GM19099 (cell line): ENCODE measurements at regions not wholly inside any gene's neighbourhood (a gene's known extent, or its start where the extent isn't known, plus 50 kb on each side); places are given as distances from the start of the nearest gene placed in this dataset.

Experiments
- POLR2A ChIP-seq: IDR thresholded peaks from 3 replicates; pipeline ENCODE4 v1.6.1; 2011; ENCODE audit warnings: low read depth; ENCODE audit not compliant: insufficient read length; ENCODE audit errors: extremely low read depth

GRCh38 chr2:120871881-120872620, 136.4 kb downstream of the GLI2 start:
- no peak for TF ChIP-seq POLR2A

DNA sequence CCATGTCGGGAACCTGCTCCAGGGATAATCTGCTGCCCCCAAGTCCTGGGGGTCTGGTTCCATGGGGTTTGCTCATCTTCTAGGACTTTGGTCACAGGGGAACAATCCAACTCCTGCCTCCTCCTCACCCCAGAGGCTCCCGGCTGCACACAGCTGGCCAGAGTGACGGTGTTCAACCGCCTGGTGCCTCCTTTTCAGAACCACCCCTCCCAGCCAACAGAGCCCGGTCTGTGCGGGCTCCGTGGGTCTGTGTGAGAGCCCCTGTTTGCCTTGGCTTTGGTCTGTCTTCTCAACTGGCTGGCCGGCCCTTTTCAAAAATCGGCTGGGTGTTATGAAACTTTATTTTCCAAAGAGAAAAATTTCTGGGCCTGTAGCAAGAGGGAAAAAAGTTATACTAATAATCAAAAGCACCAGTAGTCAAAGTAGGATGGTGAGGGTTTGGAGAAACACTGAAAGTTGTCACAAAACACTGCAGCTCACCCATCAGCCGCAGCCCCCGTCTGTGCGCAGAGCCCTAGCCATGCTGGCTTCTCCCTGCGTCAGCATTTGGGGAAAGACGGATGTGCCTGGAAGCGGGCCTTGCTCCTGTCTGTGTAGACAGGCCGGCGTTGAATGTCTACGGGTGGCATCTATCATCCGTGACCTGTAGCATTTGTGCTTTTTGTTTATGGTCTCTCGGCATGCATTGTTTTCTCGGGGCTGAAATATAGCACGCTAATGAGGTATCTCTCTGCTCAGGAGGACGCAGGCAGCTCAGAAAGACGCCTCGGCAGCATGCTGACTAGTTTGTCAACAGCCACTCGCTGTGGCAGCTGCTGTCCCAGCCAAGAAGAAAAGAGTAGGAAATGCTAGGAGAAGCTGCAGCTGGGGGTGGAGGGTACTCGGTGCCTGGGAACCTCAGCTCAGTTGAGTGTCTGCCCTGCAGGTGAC, 138.6 kb downstream of the GLI2 start:
- no peak for TF ChIP-seq POLR2A

- TF ChIP-seq POLR2A, result no peak
Measured at GRCh38 chr2:120874888-120875275, 139.2 kb downstream of the GLI2 start.

DNA sequence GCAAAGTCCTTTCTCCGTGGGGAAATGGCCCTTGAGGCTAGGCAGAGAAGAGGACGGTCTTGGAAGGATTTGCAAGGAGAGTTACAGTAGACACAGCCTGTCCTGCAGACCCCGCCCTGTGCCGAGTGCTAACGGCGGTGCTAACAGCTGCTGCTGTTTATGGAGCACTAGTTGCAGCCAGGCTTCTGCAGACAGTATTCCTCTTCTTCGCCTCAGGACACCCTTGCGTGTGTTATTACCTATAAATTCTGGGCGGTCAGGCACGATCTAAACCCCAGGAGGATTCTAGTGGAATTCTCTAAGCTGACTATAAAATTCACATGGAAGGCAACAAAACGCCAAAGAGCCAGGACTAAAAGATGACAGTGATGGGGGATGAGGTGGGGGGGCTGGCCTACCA, 139.8 kb downstream of the GLI2 start:
- no peak for TF ChIP-seq POLR2A

DNA sequence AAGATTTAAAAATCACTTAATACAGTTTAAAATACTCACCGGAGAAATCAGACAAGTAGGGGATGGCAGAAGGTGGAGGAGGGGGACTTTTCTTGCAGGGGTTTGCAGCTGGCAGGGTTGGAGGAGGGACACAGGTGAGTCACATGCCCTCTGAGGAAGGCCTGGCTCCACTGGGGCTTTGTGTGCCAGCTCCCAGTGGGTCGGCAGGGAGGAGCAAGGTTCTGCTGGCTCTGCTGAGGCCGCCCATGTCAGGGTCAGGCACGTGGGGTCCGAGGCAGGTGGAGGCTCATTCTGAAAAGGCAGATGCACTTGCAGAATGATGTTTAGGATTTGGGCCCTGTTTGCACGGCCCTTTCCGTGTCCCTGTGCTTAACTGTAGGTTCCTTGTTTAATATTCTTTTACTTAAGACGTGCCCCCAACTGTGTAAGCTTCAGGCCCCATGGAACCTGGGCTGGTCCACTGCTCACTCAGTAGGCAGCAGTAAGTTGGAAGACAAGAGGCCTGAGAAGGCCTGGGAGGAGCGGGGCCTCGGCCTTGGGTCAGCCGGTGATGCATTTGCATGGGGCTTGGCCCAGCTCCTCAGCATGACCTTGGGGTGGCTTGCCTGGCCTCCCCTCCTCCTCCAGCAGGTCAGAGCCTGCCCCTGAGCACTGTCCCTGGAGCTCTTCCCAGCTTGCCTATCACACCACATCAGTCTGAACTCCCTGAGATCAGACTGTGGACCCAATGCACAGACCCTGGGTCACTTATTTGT, 141.0 kb downstream of the GLI2 start:
- TF ChIP-seq POLR2A, result no peak

- TF ChIP-seq POLR2A, result no peak
Measured at GRCh38 chr2:120877409-120877808, 141.7 kb downstream of the GLI2 start.

DNA sequence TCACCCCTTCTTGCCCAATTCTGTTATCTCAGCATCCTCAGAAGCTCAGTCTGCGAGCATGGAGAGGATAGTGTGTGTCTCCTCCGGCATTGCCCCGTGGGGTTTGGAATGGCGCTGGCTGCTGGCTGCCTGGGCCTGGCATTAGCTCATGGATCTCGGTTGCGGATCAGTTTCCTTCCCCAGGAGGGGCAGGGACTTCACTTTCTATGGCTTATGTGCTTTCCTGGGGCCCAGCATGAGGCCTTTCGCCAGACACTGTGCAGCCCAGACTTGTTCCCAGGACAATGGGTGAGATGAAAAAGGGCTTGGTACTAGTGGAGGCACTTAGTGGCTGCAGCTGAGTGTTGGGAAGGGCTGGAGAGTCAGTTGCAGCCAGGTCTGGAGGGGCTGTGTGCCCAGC, 143.3 kb downstream of the GLI2 start:
- no peak for TF ChIP-seq POLR2A

DNA sequence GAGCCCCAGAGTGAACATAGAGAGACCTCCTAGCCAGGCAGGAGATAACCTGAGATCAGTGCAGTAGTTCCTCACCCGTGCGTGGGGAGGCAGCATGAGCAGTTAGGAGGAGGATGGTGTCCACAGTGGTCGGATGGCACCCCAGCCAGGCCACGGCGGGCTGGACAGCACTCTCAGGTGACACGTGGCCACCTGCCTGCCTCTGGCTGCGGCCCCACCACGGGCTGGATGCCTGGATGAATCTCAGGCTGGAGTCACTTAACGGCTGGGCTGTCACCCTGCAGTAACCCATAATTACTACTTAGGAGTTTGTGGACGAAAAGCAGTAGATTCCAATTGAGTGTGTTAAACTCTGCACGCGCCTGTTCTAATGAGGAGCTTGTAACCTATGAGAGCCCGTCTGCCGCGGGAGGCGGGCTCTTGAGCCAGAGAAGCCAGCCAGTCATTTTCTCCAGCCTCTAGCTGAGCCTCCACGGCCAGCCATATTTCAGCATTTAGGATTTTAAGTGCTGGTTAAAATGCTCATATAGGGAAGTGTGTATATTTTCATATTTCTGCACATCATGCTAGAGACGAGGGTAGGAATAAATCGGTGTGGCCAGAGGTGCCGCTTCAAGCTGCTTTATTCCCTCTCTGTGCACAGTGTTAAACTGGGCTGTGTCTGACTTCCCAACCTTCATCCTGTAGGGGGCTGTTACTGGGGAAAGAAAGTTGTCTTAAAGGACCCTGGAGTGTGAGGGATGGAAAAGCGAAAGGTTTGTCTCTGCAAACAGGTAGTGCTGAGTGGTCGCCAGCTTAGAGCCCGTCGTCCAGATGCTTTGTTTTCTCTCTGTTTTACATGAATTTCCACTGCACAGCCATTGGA, 144.0 kb downstream of the GLI2 start:
- no peak for TF ChIP-seq POLR2A

- no peak for TF ChIP-seq POLR2A
Measured at GRCh38 chr2:120880381-120880780, 144.7 kb downstream of the GLI2 start.

DNA sequence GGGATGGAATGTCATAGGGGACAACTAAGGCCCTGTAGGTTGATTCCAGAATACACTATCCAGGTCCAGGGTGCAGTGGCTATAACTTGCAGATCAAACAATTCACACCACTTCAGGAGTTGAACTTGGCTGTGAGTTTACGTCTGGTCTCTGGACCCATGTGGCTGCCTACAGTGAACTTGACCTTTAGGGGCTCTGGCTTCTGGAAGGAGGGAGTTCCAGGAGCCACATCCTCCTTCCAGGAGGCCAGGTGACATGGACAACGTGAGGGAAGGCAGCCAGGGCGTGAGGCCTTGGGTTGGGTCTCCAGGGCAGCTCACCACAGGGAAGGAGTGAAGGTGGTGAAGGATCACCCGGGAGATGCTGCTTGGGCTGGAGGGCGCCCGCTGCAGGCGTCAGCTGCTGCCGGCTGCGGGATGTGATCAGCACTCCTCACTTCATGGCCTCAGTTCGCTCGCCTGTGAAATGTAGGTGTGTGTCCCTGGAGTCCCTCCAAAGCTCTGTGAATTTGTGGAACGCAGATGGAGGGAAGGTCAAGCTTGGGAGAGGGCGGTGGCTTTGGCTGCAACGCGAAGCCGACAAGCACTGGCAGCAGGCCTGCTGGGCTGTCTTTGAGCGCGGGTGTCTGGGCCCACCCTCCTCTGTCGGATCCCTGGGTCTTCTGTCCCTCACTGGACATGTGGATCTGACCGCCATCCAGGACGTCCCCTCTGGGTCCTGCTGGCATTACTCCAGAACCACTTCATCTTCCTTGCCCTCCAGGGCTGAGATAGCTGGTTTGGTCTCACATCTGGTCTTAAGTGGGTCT, 146.5 kb downstream of the GLI2 start:
- no peak for TF ChIP-seq POLR2A

DNA sequence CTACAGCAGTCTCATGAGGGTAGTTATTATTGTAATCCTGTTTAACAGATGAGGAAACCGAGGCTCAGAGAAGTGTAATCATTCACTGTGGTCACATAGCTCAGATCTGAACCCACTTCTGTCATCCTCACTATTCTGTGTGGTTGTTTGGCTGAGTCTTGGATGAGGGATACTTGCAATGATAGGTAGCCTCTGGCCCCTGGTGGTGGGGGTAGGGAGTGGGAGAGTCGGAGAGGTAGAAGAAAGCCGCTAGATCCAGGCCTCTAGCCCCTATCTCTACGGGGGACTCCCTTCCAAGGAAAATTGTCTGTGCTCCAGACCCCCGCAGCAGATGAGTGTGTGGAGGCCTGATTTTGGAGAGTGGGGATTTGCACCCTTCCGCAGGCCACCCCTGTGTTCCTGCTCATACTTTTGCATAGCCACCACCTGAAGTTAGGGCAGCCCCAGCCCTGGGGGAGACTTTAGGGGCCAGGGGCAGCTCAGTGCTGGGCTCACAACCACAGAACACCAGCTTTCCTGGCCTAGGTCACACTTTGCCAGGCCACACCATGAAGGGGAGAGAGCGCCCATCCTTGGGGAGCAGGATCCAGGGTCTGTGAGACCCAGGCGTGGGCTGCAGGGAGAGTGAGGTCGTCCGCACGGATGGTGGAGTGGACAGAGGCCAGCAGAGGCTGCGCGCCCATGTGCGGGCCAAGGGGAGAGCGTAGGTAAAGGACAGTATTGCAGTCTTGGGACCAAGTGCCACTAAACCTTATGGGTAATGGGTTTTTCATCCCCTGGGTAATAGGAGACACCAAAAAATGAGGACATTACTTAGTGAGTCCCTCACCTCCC, 148.2 kb downstream of the GLI2 start:
- TF ChIP-seq POLR2A, result no peak

DNA sequence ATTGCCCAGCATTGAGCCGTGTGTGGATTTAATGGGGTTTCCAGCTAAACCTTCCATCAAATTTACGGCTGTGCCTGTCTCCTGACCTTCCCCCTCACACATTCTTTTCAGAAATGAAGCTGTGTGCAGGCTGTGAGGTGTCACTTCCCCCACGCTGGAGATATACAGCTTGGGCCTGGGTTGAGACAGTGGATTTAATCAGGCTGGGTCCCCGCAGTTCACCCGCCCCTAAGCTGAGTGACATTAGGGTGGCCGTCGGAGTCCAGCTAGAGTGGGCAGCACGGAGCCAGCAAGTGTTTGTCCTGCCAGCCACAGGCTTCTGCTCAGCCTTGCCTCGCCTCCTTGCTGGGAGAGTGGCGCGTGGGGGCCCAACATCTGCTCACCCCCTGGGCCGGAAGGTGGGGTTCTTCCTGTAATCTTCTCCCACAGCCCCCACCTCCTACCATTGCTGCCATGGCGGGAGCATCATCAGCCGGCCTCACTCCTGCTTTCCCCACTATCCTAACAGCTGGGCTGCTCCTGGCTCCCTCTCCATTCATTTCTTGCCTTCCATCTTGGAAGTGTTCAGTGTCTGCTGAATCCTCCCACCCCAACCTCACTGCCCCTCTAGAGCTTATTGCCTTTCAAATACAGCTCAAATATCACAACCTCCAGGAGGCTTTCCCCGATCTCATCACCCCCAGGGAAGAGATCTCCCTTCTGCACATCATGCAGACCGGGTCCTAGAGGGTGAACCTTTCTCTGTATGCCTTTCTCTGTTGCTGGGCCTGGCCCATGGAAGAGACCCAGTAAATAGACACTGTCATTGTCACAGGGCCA, 149.0 kb downstream of the GLI2 start:
- no peak for TF ChIP-seq POLR2A
